ENCODE measurements at regions not wholly inside any gene's neighbourhood (a gene's known extent, or its start where the extent isn't known, plus 50 kb on each side); places are given as distances from the start of the nearest gene placed in this dataset.

- Histone ChIP-seq H3K27me3 (ENCODE audit: insufficient read depth, poor library complexity, severe bottlenecking) (no peaks in the 10 kb centered on the region), H3K4me3 (replicated peaks; ENCODE audit: insufficient read depth, low read length) (no peak overlapping the region), H3K27ac (replicated peaks) (no peak overlapping the region)
- no peak for DNase-seq (ENCODE audit: low read depth in 1 of 2, low spot score in 1 of 2)
- TF ChIP-seq CTCF (IDR thresholded peaks at IDR 0.05; ENCODE audit: insufficient read depth, low read length) (no peak), SPI1 (IDR thresholded peaks at IDR 0.05; ENCODE audit: borderline replicate concordance, low read depth) (no peak), GABPA (IDR thresholded peaks at IDR 0.05; ENCODE audit: low read depth) (no peak), REST (IDR thresholded peaks at IDR 0.05; ENCODE audit: insufficient replicate concordance, low read depth) (no peak), POLR2AphosphoS5 (IDR thresholded peaks at IDR 0.05; ENCODE audit: low read depth) (no peak)
These were observed 406.1 kb downstream of the ICE1 start for GRCh38 chr5:5828619-5829018.

- Histone ChIP-seq H3K27me3 (ENCODE audit: insufficient read depth, poor library complexity, severe bottlenecking) (no peaks in the 10 kb centered on the region), H3K27ac (replicated peaks) (no peak overlapping the region), H3K4me3 (replicated peaks; ENCODE audit: insufficient read depth, low read length) (no peak overlapping the region)
- TF ChIP-seq POLR2AphosphoS5 (IDR thresholded peaks at IDR 0.05; ENCODE audit: low read depth) (no peak), CTCF (IDR thresholded peaks at IDR 0.05; ENCODE audit: insufficient read depth, low read length) (no peak), REST (IDR thresholded peaks at IDR 0.05; ENCODE audit: insufficient replicate concordance, low read depth) (no peak), GABPA (IDR thresholded peaks at IDR 0.05; ENCODE audit: low read depth) (no peak), SPI1 (IDR thresholded peaks at IDR 0.05; ENCODE audit: borderline replicate concordance, low read depth) (no peak)
- no peak for DNase-seq (ENCODE audit: low read depth in 1 of 2, low spot score in 1 of 2)
These were observed 404.4 kb downstream of the ICE1 start for GRCh38 chr5:5826911-5827310.

GRCh38 chr5:5822729-5823257, 400.3 kb downstream of the ICE1 start:
- Histone ChIP-seq H3K4me3 (replicated peaks; ENCODE audit: insufficient read depth, low read length) (no peak overlapping the region), H3K27ac (replicated peaks) (no peak overlapping the region), H3K27me3 (ENCODE audit: insufficient read depth, poor library complexity, severe bottlenecking) (no peaks in the 10 kb centered on the region)
- TF ChIP-seq GABPA (IDR thresholded peaks at IDR 0.05; ENCODE audit: low read depth) (no peak), CTCF (IDR thresholded peaks at IDR 0.05; ENCODE audit: insufficient read depth, low read length) (no peak), REST (IDR thresholded peaks at IDR 0.05; ENCODE audit: insufficient replicate concordance, low read depth) (no peak), POLR2AphosphoS5 (IDR thresholded peaks at IDR 0.05; ENCODE audit: low read depth) (no peak), SPI1 (IDR thresholded peaks at IDR 0.05; ENCODE audit: borderline replicate concordance, low read depth) (no peak)
- no peak for DNase-seq (ENCODE audit: low read depth in 1 of 2, low spot score in 1 of 2)

All from HL-60 (cell line).